ENCODE measurements at regions not wholly inside any gene's neighbourhood (a gene's known extent, or its start where the extent isn't known, plus 50 kb on each side); places are given as distances from the start of the nearest gene placed in this dataset.

DNA sequence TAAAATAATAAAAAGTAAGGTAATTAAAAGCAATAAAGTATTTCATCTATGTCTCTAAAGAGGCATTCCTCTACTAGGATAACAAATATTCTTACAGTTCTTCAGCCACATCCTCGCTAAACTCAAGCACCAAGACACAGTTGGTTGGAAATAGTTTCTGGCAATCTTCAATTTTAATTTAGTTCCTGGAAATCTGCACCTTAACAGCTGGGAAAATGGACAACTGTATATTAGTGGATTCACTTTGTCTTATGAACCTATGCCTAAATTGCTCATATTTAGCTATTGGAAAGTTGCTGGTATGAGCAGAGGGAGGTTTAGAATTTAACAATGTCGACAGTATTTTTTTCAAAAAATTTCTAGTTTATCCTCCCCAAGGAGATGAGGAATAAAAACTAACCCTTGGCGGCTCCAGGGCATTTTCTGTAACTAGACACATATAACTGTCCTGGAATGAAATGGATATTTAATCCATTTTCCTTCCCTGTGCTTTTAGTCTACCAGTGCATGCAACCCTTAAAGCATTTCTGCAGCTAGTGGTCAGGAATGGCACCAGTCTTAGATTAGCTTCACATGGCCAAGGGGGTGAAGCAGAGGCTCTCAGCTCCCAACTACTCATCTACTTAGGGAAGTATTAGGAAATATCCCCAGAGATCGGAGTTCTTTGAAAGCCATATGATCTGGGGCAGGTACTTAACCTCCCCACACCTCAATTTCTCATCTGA is 290.0 kb upstream of the THBS1 start:
- DNase-seq (no peak), ATAC-seq (ENCODE audit: low read depth in 2 of 2) (no peak)
- Histone ChIP-seq H3K9me3 (ENCODE audit: control insufficient read depth in 2 of 2, low read length in 2 of 2) (peaks cover 0 to 5% of the 10 kb centered on the region in 2 experiments), H3K36me3 (ENCODE audit: control insufficient read depth, insufficient read depth, low read length) (no peaks in the 10 kb centered on the region), H3K27me3 (ENCODE audit: control insufficient read depth, insufficient read depth, low read length) (peaks cover 17% of the 10 kb centered on the region), H3K4me3 (ENCODE audit: low read depth, low read length) (no peak overlapping the region), H3K4me1 (ENCODE audit: control insufficient read depth, insufficient read depth, low read length, poor library complexity, severe bottlenecking) (no peaks in the 10 kb centered on the region), H3K27ac (ENCODE audit: insufficient read depth, low read length, poor library complexity, severe bottlenecking) (no peak overlapping the region)
- Mint-ChIP-seq H3K4me1 (no peaks in the 10 kb centered on the region), H3K36me3 (no peaks in the 10 kb centered on the region), H3K4me3 (no peak overlapping the region), H3K9me3 (peaks cover 0 to 9% (median 5%) of the 10 kb centered on the region in 7 donors), H3K27ac (peak overlapping the region in 1 of 3 donors; percentile 76), H3K27me3 (peaks cover 31% of the 10 kb centered on the region)

DNA sequence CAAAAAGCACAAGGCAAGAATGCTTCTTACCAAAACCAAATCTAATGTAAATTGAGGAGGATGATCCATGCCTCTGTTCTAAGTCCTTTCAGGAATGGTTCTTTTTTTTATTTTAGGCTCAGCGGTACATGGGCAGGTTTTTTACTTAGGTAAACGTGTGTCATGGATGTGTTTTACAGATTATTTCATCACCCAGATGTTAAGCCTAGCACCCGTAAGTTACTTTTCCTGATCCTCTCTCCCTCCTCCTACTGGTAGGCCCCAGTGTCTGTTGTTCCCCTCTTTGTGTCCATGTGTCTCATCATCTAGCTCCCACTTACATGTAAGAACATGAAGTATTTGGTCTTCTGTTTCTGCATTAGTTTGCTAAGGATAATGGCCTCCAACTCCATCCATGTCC is 289.2 kb upstream of the THBS1 start:
- Histone ChIP-seq H3K4me3 (ENCODE audit: low read depth, low read length) (no peak overlapping the region), H3K27ac (ENCODE audit: insufficient read depth, low read length, poor library complexity, severe bottlenecking) (no peak overlapping the region), H3K36me3 (ENCODE audit: control insufficient read depth, insufficient read depth, low read length) (no peaks in the 10 kb centered on the region), H3K9me3 (ENCODE audit: control insufficient read depth in 2 of 2, low read length in 2 of 2) (peaks cover 0 to 5% of the 10 kb centered on the region in 2 experiments), H3K27me3 (ENCODE audit: control insufficient read depth, insufficient read depth, low read length) (peaks cover 14% of the 10 kb centered on the region), H3K4me1 (ENCODE audit: control insufficient read depth, insufficient read depth, low read length, poor library complexity, severe bottlenecking) (no peaks in the 10 kb centered on the region)
- H3K4me3 Mint-ChIP-seq = no peak overlapping the region
- peaks cover 0 to 9% (median 5%) of the 10 kb centered on the region in 7 donors for H3K9me3 Mint-ChIP-seq
- no peaks in the 10 kb centered on the region for H3K36me3 Mint-ChIP-seq
- H3K4me1 Mint-ChIP-seq = no peaks in the 10 kb centered on the region
- H3K27me3 Mint-ChIP-seq = peaks cover 25% of the 10 kb centered on the region
- DNase-seq (no peak), ATAC-seq (ENCODE audit: low read depth in 2 of 2) (no peak)
- no peak overlapping the region for H3K27ac Mint-ChIP-seq

DNA sequence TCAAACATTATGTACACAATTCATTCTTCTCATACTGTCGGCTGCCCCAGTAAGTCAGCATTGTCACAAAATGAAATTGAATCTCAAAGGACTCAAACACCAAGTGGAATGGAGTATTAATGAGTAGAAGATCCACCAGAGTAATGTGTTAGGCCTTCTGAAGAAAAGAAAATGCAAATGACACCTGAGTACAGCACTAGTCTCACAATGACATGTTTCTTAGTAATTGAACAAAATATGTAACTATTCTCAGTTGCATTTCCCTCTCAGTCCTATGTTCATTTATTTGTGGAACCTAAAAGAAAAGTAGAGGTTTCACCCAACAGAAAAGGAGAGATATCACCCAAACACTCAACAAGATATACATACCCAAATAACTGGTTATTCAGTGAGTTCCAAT is 283.9 kb upstream of the THBS1 start:
- Mint-ChIP-seq H3K9me3 (peaks cover 0 to 9% (median 5%) of the 10 kb centered on the region in 7 donors), H3K4me3 (no peak overlapping the region), H3K4me1 (no peaks in the 10 kb centered on the region), H3K36me3 (no peaks in the 10 kb centered on the region), H3K27ac (no peak overlapping the region), H3K27me3 (peaks cover 24% of the 10 kb centered on the region)
- peaks cover 10% of the 10 kb centered on the region for H3K27me3 ChIP-seq (ENCODE audit: control insufficient read depth, insufficient read depth, low read length)
- H3K27ac ChIP-seq (ENCODE audit: insufficient read depth, low read length, poor library complexity, severe bottlenecking) = no peak overlapping the region
- ATAC-seq (ENCODE audit: low read depth in 2 of 2) (no peak), DNase-seq (no peak)
- peaks cover 0 to 5% of the 10 kb centered on the region in 2 experiments for H3K9me3 ChIP-seq (ENCODE audit: control insufficient read depth in 2 of 2, low read length in 2 of 2)
- H3K4me3 ChIP-seq (ENCODE audit: low read depth, low read length) = no peak overlapping the region
- no peaks in the 10 kb centered on the region for H3K36me3 ChIP-seq (ENCODE audit: control insufficient read depth, insufficient read depth, low read length)
- H3K4me1 ChIP-seq (ENCODE audit: control insufficient read depth, insufficient read depth, low read length, poor library complexity, severe bottlenecking) = no peaks in the 10 kb centered on the region

DNA sequence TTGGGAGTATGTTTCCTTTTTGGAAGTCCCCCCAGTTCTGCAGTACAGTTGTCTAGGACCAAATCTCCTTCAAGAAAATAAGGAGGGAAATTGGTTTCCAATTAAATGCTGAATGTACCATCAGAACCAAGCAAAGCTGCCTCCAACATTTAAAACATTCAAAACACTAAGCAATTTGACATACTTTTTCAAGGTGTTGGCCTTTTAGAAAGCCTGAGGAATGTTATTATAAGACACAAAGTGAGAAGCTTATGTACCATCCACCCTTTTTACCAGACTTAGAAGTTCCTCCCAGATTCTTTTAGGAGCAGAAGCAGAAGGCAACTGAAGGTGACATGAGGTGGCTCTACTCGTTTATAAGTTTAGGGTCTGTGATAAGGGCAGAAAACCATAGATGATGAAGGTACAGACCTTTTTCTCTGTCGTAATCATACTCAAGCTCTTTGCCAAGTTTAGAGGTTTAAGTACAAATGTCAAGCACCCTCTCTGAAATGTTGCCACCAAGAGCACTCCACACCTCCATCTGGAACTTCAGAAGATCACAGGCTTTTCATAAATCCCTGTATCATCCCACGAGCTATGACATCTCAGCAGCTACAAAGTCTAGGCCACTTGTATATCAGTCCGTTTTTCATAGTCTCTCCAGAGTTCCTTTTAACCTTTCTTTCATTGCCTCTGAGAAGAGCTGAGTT is 282.5 kb upstream of the THBS1 start:
- Mint-ChIP-seq H3K4me1 (no peaks in the 10 kb centered on the region), H3K27ac (no peak overlapping the region), H3K9me3 (peaks cover 0 to 7% (median 2%) of the 10 kb centered on the region in 7 donors), H3K36me3 (no peaks in the 10 kb centered on the region), H3K27me3 (peaks cover 30% of the 10 kb centered on the region), H3K4me3 (no peak overlapping the region)
- Histone ChIP-seq H3K36me3 (ENCODE audit: control insufficient read depth, insufficient read depth, low read length) (no peaks in the 10 kb centered on the region), H3K27me3 (ENCODE audit: control insufficient read depth, insufficient read depth, low read length) (peaks cover 13% of the 10 kb centered on the region), H3K27ac (ENCODE audit: insufficient read depth, low read length, poor library complexity, severe bottlenecking) (no peak overlapping the region), H3K4me3 (ENCODE audit: low read depth, low read length) (no peak overlapping the region), H3K4me1 (ENCODE audit: control insufficient read depth, insufficient read depth, low read length, poor library complexity, severe bottlenecking) (no peaks in the 10 kb centered on the region), H3K9me3 (ENCODE audit: control insufficient read depth in 2 of 2, low read length in 2 of 2) (no peaks in the 10 kb centered on the region)
- ATAC-seq (ENCODE audit: low read depth in 2 of 2) (no peak), DNase-seq (no peak)

DNA sequence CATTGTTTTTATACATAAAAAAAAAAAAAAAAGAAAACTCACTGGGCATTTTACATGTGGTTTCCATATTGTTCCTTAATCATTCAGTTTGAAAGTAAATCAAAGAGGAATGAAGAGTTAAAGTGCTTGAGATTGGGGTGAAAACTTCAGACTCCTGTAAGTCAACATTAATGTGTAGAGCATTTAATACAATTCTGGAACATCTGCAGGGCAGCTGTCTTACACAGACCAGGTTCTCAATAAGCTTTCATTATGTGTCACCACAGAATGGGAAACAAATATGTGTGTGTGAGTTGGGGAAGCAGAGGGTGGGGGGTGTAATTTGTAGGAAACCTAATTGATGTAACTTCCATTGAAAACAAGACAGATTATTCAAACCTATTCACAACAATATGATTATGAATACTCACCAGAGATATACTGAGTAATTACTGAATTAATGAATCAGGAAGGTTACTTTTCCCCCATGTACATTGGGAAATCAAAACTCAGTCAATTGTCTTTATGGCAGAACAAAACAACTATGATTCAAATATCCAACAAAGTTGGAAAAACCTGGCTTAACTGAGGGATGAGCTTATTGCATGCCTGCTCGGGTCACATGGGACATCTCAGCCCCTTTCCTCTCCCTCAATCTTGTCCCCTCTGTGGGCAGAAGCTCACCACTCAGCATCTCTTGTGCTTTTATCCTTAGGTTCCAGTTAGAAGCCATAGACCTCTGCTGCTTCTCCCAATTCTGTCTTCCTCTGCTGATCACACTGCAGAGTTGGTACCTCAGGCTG is 281.2 kb upstream of the THBS1 start:
- no peaks in the 10 kb centered on the region for H3K36me3 ChIP-seq (ENCODE audit: control insufficient read depth, insufficient read depth, low read length)
- Mint-ChIP-seq H3K4me3 (no peak overlapping the region), H3K36me3 (no peaks in the 10 kb centered on the region), H3K27me3 (peaks cover 31% of the 10 kb centered on the region), H3K9me3 (peaks cover 0 to 6% (median 0%) of the 10 kb centered on the region in 7 donors), H3K27ac (no peak overlapping the region), H3K4me1 (no peaks in the 10 kb centered on the region)
- H3K27ac ChIP-seq (ENCODE audit: insufficient read depth, low read length, poor library complexity, severe bottlenecking) = no peak overlapping the region
- DNase-seq (no peak), ATAC-seq (ENCODE audit: low read depth in 2 of 2) (no peak)
- no peaks in the 10 kb centered on the region for H3K4me1 ChIP-seq (ENCODE audit: control insufficient read depth, insufficient read depth, low read length, poor library complexity, severe bottlenecking)
- H3K27me3 ChIP-seq (ENCODE audit: control insufficient read depth, insufficient read depth, low read length) = peaks cover 13% of the 10 kb centered on the region
- H3K9me3 ChIP-seq (ENCODE audit: control insufficient read depth in 2 of 2, low read length in 2 of 2) = no peaks in the 10 kb centered on the region
- H3K4me3 ChIP-seq (ENCODE audit: low read depth, low read length) = no peak overlapping the region

DNA sequence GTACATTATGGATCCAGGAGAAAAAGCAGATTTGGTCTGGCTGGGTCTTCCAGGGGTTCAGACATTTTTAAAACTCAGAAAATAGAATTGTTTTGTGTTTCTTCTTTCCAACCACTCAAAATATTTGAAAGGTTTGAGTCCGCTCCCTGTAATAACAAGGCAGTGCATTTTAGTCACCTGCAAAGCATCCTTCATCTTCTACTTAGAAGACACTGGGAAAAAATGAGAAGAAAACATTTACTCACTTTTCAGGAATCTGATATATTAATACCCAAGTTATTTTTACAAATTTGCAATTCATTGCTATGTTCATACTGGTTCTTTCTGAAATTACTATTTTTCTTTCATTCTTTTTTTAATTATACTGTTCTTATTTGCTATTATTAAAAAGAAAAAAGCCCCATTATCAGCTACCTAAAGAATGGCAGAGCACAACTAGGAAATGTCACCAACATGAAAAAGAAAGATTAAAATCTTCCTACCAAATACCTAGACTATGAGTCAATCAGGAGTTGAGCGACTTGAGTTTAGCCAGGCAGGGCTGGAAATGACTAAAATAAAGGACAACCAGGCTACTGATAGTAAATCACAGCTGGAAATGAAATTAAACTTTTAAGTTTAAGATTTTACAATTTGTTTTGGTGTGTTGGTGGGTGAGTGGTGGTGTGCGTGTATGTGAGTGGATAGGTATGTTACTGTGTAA is 280.3 kb upstream of the THBS1 start:
- no peak for DNase-seq
- H3K4me3 Mint-ChIP-seq = no peak overlapping the region
- no peaks in the 10 kb centered on the region for H3K4me1 Mint-ChIP-seq
- H3K36me3 Mint-ChIP-seq = no peaks in the 10 kb centered on the region
- H3K4me1 ChIP-seq (ENCODE audit: control insufficient read depth, insufficient read depth, low read length, poor library complexity, severe bottlenecking) = no peaks in the 10 kb centered on the region
- H3K9me3 Mint-ChIP-seq = peaks cover 0 to 5% (median 0%) of the 10 kb centered on the region in 7 donors
- H3K36me3 ChIP-seq (ENCODE audit: control insufficient read depth, insufficient read depth, low read length) = no peaks in the 10 kb centered on the region
- H3K4me3 ChIP-seq (ENCODE audit: low read depth, low read length) = no peak overlapping the region
- no peak overlapping the region for H3K27ac ChIP-seq (ENCODE audit: insufficient read depth, low read length, poor library complexity, severe bottlenecking)
- no peak for ATAC-seq (ENCODE audit: low read depth in 2 of 2)
- peaks cover 31% of the 10 kb centered on the region for H3K27me3 Mint-ChIP-seq
- peaks cover 13% of the 10 kb centered on the region for H3K27me3 ChIP-seq (ENCODE audit: control insufficient read depth, insufficient read depth, low read length)
- no peak overlapping the region for H3K27ac Mint-ChIP-seq
- no peaks in the 10 kb centered on the region for H3K9me3 ChIP-seq (ENCODE audit: control insufficient read depth in 2 of 2, low read length in 2 of 2)

DNA sequence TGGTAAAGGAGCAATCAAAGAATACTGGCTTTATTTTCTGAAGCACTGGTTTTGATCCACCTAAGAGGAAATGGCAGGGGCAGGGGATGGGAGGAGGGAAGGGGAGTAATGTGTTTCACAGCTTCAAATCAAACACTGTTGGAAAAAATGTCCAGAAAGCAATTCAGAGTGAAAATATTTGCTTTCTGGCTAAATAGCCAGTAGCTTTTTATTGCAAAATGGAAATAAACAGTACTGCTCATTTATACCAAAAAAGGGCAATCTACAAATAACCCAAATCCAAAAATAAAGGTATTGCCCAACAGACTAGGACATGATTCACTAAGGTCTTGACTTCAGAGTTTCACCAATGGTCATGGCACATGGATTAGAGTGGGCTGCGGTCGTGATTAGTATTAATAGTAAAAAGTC is 279.3 kb upstream of the THBS1 start:
- H3K9me3 ChIP-seq (ENCODE audit: control insufficient read depth in 2 of 2, low read length in 2 of 2) = no peaks in the 10 kb centered on the region
- peaks cover 30% of the 10 kb centered on the region for H3K27me3 Mint-ChIP-seq
- H3K27ac ChIP-seq (ENCODE audit: insufficient read depth, low read length, poor library complexity, severe bottlenecking) = no peak overlapping the region
- H3K4me1 ChIP-seq (ENCODE audit: control insufficient read depth, insufficient read depth, low read length, poor library complexity, severe bottlenecking) = no peaks in the 10 kb centered on the region
- peaks cover 11% of the 10 kb centered on the region for H3K27me3 ChIP-seq (ENCODE audit: control insufficient read depth, insufficient read depth, low read length)
- no peak overlapping the region for H3K4me3 ChIP-seq (ENCODE audit: low read depth, low read length)
- no peaks in the 10 kb centered on the region for H3K4me1 Mint-ChIP-seq
- H3K4me3 Mint-ChIP-seq = no peak overlapping the region
- no peaks in the 10 kb centered on the region for H3K36me3 ChIP-seq (ENCODE audit: control insufficient read depth, insufficient read depth, low read length)
- ATAC-seq (ENCODE audit: low read depth in 2 of 2) (no peak), DNase-seq (no peak)
- H3K9me3 Mint-ChIP-seq = peaks cover 0 to 5% (median 2%) of the 10 kb centered on the region in 7 donors
- H3K36me3 Mint-ChIP-seq = no peaks in the 10 kb centered on the region
- no peak overlapping the region for H3K27ac Mint-ChIP-seq
